Gastrocnemius medialis (tissue), 4 donors: ENCODE measurements at regions not wholly inside any gene's neighbourhood (a gene's known extent, or its start where the extent isn't known, plus 50 kb on each side); places are given as distances from the start of the nearest gene placed in this dataset.

Experiments used
- POLR2A ChIP-seq, 2 donors: fragments of 450-650 bp; IDR thresholded peaks; one replicate each; pipeline ENCODE4 v1.6.1; 2017; ENCODE audit warnings: antibody characterized with exemption in 2 of 2, mild to moderate bottlenecking in 2 of 2, moderate library complexity in 2 of 2
- TF ChIP-seq, protein P1 (sequence below), 5 experiments: fragments of 450-650 bp in 3 of 5; fragments of 200-600 bp in 2 of 5; sonication (generic) in 2 of 5; IDR thresholded peaks in 4 of 5; conservative IDR thresholded peaks in 1 of 5; 1 replicate in 4 of 5; 2 replicates in 1 of 5; pipeline ENCODE4 v1.5.1; 2016 to 2019; ENCODE audit warnings: antibody characterized with exemption in 5 of 5, mild to moderate bottlenecking in 3 of 5, moderate library complexity in 3 of 5

DNA sequence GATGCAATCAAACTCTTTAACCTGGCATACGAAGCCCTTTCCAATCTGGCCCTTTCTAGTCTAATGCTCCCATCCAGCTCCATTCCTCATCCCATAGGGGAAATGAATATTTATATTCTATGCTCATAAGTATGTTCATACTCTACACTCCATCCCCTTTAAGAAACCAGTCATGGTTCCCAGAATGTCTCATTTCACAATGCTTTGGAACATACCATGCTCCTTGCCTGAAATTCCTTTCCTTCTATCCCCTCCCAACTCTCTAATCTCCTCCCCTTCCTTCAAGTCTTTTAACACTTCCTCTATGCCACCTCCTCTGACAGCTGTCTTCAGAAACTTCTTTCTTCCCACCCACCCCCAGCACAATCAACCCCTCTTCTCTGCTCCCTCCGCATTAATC, 207.0 kb upstream of the CAND1 start:
- TF ChIP-seq, protein P1, sequence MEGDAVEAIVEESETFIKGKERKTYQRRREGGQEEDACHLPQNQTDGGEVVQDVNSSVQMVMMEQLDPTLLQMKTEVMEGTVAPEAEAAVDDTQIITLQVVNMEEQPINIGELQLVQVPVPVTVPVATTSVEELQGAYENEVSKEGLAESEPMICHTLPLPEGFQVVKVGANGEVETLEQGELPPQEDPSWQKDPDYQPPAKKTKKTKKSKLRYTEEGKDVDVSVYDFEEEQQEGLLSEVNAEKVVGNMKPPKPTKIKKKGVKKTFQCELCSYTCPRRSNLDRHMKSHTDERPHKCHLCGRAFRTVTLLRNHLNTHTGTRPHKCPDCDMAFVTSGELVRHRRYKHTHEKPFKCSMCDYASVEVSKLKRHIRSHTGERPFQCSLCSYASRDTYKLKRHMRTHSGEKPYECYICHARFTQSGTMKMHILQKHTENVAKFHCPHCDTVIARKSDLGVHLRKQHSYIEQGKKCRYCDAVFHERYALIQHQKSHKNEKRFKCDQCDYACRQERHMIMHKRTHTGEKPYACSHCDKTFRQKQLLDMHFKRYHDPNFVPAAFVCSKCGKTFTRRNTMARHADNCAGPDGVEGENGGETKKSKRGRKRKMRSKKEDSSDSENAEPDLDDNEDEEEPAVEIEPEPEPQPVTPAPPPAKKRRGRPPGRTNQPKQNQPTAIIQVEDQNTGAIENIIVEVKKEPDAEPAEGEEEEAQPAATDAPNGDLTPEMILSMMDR (IDR thresholded peaks at IDR 0.05 in 4 of 5, conservative IDR thresholded peaks at IDR 0.05 in 1 of 5): no peak
- TF ChIP-seq POLR2A (IDR thresholded peaks at IDR 0.05): no peak
